ENCODE measurements at regions not wholly inside any gene's neighbourhood (a gene's known extent, or its start where the extent isn't known, plus 50 kb on each side); places are given as distances from the start of the nearest gene placed in this dataset.

DNA sequence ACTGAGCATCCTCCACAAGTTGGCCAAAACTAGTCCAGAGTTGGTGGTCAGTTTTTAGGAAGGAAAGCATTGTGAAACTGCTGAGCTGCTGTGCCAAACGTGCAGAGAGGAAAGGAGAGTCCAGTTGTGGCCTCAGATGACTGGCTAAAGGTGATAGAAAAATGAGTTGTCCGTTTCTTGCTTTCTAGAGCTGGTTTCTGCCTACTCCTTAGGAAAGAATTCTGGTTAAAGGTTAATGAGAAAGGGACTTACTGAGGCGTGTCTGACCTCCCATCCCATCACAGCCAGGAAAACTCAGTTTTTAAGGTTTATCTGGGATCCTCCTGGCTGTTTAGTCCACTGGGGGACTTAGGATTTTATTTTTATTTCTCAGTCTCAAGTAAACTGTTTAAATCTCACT lies 1186.3 kb downstream of the UQCRFS1 start:
- no peak for FAIRE-seq

DNA sequence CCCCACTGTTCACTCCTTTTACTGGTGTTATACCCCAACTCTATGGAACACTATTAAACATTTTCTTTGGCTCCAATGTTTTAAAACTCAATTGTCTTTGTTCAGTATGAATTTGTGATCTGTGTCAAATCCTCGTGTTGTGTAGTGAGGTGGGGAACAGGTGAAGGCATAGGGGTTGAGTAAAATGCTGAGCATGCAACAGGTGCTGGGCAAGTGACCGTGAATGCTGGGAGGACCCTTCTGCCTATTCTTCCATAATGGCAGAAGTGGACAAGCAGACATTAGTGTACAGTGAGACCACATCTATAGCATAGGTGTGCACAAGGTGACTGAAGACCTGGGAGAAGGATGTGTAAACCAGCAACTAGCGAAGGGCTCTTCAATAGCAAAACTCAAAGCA lies 1188.0 kb downstream of the UQCRFS1 start:
- FAIRE-seq = no peak

- no peak for FAIRE-seq
Observed at GRCh38 chr19:28023064-28023463, 1189.9 kb downstream of the UQCRFS1 start.

- FAIRE-seq = no peak
Observed at GRCh38 chr19:28022506-28022905, 1190.4 kb downstream of the UQCRFS1 start.

DNA sequence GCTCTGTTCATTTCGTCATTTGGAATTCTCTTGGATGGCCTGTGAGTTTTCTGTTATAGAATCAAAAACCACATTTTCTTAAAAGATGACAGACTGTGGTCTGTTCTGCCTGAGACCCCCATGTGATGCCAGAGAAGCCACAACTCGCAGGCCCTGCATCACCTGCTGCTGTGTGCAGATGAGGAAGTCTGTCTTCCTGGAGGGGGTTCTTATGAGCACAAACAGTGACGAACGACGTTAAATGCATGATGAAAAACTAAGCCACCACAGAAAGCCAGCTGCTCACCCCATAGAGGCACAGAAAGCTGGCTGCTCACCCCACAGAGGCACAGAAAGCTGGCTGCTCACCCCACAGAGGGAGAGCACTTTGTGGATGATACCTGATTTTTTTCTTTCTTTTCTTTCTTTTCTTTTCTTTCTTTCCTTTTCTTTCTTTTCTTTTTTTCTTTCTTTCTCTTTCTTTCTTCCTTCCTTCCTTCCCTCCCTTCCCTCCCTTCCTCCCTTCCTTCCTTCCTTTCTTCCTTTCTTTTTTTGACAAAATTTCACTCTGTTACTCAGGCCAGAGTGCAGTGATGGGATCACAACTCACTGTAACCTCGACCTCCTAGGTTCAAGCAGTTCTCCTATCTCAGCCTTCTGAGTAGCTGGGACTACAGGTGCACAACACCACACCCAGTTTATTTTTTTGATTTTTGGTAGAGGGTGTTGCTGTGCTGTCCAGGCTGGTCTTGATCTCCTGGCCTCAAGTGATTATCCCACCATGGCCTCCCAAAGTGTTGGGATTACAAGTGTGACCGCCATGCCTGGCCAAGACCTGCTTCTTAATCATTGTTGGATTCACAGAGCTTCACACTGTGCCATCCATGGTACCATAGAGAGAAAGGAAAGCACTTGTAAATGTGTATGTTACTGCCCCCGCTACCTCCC lies 1191.4 kb downstream of the UQCRFS1 start:
- no peak for FAIRE-seq

DNA sequence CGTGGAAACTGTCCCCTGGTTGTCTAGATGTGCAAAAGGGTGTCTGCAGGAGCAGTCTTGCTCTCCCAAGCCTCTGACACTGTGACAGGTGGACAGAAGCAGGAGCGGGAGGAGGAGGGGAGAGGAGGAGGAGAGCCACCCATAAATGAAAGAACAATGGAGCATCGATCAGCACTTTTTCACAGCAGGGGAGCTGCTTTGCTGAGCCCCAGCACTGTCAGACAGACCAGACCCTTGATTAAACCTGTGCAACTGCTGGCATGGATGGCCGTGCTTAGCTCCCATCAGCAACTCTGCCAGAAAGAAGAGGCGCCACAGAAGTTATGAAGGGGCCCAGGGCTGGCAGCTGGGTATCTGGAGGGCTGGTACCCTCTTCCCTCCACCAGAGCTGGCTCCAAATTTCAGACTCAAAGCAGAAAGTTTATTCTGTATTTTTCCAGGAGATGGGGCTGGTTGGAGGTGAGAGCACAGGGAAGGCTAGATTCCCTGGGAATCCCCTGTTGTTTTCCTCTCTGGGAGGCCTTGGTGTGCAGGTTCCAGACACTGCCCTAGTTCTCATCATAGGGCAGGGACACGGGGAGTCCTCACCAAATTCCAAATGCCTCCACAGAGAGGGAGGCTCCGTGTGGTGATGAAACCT lies 1192.2 kb downstream of the UQCRFS1 start:
- no peak for FAIRE-seq

- no peak for FAIRE-seq
Observed at GRCh38 chr19:28019901-28020300, 1193.0 kb downstream of the UQCRFS1 start.

DNA sequence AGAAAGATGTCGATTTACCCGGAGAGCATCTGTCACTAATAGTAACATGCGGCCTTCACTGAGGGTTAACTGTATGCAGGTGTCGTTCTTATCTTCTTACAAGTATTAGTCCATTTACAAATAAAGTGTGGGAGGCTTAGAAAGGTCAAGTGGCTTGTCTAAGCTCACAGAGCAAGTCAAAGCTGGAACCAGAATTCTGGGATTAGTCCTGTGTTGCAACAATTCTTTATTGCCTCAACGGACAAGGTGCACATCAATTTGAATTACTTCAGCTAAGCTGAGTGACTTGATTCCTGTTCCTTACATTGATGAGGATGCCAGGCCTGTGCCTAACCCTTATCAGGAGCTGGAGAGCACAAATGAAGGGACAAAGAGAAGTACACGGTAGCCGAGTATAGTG lies 1193.6 kb downstream of the UQCRFS1 start:
- no peak for FAIRE-seq

DNA sequence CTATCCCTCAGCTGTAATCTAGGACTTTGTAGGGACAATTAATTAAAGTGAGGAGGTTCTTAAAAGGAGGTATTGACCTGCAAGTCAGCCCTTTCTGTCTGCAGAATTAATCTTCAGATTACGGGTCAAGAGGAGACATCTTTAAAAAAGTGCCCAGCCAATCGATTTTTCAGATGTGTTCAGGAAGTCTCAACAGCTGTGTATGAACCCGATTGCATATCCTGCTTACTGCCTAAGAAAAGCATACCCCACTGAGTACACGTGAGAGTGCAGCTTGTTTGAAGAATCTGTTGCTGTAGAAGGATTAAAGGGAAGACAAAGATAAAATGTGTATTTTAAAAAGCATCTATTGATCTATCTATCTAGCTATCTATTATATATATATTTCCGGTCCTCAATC lies 1194.5 kb downstream of the UQCRFS1 start:
- no peak for FAIRE-seq

DNA sequence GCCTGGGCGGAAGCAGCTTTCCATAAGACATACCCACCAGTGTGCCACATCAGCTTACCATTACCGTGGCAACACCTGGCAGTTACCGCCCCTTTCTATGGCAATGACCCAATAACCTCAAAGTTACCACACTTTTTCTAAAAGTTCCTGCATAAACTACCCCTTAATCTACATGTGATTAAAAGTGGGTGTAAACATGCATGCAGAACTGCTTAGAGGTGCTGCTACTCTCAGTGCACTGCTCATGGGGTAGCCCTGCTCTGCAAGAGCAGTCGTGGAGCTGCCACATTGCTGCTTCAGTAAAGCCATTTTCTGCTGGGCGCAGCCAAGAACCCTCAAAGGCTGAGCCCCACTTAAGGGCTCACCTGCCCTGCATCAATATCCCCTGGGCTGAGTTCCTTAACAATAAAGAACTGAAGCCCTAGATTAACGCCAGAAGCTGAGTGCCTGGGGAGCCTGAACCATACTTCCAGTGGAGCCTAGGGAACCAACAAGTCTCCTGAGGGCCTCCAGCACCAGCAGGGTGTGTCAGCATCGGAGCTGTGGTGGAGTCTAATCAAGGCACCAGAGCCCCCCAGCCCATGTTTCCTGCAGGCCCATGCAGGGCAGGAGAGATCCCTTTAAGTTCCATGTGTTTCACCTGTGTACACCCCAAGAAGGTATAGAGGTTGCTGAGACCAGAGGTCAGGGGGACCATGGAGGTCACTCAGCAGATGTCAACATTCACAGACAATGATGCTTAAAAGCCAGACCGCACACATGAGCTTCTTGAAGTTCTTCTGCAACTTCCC lies 1198.1 kb downstream of the UQCRFS1 start:
- FAIRE-seq = no peak

DNA sequence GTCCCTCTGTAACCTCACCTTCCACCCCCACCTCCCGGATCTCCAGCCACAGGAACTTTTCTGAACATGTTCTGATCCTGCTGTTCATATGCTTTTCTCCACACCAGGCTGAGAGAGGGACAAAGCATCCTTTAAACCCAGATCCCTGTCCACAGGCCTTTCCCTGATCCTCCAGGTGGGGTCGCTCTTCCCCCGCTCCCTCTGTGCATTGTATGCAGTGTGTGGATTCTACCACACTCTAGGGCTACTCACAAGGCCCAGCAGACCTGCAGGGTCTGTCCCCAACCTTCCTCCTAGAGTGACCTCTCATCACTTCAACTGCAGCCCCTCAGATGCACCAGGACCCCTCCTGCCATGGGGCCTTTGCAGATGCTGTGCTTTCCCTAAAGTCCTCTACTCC lies 1200.6 kb downstream of the UQCRFS1 start:
- no peak for FAIRE-seq

- FAIRE-seq = no peak
Observed at GRCh38 chr19:28010656-28011055, 1202.3 kb downstream of the UQCRFS1 start.

DNA sequence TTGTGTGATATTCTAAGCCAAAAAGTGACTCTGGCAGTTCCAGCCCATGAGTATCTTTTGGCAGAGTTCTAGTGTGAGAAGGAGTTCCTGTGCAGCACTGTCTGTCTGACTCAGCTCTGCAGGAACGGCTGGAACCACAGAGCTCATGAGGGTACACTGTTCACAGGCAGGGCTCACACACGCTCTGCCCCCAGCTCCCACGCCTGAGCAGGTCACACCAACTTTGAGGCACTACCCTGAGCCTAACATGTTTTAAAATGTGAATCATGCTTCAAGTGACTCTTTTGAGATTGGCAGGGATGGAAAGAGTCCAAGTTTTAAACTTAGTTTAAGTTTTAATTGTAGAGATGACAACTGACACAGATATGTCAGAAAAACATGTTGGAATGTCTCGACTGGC lies 1203.3 kb downstream of the UQCRFS1 start:
- FAIRE-seq = no peak

DNA sequence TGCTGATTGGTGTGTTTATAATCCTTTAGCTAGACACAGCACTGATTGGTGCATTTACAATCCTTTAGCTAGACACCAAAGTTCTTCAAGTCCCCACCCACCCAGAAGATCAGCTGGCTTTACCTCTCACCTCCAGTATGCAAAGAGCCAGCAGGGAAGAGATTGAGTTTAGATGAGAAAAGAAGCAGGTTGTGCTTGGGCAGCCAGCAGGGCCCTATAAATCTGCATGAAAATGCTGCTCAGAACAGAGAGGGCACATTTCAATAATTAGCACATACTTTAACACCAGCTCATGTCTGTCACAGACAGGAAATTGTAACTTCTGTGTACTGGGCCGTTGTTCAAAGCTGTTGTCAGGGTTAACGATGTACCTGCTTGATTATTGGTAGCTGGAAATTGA lies 1204.3 kb downstream of the UQCRFS1 start:
- no peak for FAIRE-seq

DNA sequence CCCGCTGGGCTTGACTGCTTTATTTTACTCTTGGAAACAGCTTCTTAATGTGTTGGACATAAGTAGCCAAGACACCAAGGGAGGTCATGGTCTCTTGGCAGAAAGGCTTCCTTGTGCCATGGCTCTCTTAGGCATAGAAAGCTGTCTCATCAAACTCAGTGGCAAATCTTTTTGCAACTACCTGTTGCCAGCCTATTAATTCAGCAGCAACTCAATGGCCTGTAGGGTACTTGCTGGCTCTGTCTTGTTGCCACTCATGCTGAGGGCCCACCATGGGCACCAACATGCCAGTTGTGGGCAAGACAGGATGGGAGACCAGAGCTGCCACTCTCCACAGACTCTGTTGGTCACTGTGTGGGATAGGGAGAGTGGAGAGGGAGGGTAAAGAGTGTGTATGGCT lies 1209.4 kb downstream of the UQCRFS1 start:
- FAIRE-seq = no peak

- no peak for FAIRE-seq
Observed at GRCh38 chr19:27997069-27997468, 1215.9 kb downstream of the UQCRFS1 start.

- FAIRE-seq = no peak
Observed at GRCh38 chr19:27993619-27994570, 1219.1 kb downstream of the UQCRFS1 start.

DNA sequence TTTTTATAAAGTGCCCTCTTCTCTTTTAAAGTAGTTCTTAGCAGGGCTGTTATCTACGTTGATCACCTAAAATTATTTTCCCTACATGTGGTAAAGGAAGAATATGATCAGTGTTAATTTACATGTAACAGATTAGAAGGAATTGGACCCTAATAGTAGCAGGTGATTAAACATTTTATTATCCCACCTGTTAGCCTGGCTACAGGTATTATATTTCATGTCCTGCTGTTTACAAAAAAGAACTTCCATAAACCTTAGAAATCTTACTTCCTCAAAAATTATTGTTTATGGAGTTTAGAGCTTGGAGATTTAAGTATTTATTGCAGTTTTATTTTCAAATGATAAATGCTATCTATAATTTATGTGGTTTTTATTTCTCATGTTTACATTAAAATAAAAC lies 1226.7 kb downstream of the UQCRFS1 start:
- FAIRE-seq = no peak

DNA sequence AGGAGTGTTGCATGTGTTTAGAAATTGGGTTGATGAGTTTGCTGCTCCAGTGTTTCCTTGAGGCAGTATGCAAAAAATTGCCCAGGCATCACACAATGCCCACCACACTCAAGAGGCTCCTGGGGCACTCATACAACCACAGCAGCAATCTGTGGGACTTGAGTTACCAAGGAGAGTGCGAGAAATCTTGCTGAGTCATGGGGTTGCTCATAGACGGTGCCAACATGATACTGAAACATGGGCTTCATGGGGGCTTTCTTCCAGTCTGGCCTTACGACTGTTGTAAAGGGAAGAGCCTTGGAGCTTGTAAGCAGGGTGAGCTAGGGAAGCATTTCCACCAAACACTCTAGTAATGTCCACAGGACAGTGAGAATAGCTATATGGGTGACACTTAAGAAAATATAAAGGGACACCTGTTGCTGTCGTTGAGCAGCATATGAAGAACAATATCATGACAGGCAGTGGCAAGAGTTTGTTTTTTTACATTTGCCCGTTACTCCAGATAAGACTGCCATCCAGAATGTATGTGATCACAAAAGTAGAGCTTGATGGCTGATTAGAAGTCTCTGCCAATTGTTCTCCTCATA lies 1237.4 kb downstream of the UQCRFS1 start:
- no peak for FAIRE-seq

DNA sequence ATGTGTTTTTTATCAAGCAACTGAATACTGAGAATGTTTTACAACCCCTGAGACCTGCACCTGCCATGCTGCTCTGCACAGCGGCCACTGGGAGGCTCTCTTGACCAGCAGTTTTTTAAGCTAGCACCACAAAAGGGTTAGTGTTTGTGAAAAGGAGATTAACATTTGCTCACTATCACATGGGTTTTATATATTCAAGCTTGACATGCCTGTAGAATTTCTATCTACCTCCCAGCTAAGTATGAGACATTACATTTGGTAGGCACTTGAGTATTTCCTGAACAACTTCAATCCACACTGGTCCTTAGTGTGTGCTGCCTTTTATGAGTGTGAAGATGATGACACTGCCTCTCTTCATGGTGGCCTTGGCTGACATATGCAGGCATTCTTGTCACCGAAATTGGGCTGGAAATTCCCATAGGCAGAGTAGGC lies 1238.9 kb downstream of the UQCRFS1 start:
- no peak for FAIRE-seq

- FAIRE-seq = no peak
Observed at GRCh38 chr19:27972291-27973040, 1240.5 kb downstream of the UQCRFS1 start.

Data from TTC549 (cell line).